GM18909 (cell line): ENCODE measurements at regions not wholly inside any gene's neighbourhood (a gene's known extent, or its start where the extent isn't known, plus 50 kb on each side); places are given as distances from the start of the nearest gene placed in this dataset.

Experiments
- ATAC-seq: cut with Tn5 transposase; IDR thresholded peaks from one replicate; pipeline ENCODE4 v1.9.1; 2021; ENCODE audit warnings: mild to moderate bottlenecking; ENCODE audit not compliant: unreplicated experiment, poor library complexity

DNA sequence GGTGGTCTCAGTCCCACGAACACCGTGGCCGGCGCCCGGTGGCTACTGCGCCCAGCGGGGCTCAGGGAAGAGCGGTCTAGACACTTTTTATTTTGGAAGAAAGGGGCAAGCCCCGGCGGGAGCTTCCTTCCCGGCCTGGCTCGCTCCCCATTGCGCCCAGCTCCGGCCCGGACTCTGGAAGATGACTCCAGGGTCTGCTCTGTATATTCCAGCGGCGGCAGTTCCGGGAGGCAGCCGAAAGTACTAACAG is 225.1 kb upstream of the CRY1 start:
- ATAC-seq = no peak

DNA sequence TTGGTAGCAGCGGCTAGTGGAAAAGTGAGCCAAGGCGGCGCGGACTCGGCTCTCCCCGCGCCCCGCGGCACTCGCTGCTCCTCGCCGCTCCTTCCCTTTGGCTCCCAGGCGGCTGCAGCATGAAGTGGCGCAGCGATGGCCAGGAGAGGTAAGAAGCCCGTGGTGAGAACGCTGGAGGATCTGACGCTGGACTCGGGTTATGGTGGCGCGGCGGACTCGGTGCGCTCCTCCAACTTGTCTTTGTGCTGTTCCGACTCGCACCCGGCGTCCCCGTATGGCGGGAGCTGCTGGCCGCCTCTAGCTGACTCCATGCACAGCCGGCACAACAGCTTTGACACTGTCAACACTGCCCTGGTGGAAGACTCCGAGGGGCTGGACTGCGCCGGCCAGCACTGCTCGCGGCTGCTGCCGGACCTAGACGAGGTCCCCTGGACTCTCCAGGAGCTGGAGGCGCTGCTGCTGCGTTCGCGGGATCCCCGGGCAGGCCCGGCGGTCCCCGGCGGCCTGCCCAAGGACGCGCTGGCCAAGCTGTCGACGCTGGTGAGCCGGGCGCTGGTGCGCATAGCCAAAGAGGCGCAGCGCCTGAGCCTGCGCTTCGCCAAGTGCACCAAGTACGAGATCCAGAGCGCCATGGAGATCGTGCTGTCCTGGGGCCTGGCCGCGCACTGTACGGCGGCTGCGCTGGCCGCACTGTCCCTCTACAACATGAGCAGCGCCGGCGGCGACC is 225.6 kb upstream of the CRY1 start:
- no peak for ATAC-seq

DNA sequence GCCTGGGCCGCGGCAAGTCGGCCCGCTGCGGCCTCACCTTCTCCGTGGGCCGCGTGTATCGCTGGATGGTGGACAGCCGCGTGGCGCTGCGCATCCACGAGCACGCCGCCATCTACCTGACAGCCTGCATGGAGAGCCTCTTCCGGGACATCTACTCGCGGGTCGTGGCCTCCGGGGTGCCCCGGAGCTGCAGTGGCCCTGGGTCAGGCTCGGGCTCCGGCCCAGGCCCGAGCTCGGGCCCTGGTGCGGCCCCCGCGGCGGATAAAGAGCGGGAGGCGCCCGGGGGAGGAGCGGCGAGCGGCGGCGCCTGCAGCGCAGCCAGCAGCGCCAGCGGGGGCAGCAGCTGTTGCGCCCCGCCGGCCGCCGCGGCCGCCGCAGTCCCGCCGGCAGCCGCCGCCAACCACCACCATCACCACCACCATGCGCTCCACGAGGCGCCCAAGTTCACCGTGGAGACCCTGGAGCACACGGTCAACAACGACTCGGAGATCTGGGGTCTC is 226.2 kb upstream of the CRY1 start:
- no peak for ATAC-seq

DNA sequence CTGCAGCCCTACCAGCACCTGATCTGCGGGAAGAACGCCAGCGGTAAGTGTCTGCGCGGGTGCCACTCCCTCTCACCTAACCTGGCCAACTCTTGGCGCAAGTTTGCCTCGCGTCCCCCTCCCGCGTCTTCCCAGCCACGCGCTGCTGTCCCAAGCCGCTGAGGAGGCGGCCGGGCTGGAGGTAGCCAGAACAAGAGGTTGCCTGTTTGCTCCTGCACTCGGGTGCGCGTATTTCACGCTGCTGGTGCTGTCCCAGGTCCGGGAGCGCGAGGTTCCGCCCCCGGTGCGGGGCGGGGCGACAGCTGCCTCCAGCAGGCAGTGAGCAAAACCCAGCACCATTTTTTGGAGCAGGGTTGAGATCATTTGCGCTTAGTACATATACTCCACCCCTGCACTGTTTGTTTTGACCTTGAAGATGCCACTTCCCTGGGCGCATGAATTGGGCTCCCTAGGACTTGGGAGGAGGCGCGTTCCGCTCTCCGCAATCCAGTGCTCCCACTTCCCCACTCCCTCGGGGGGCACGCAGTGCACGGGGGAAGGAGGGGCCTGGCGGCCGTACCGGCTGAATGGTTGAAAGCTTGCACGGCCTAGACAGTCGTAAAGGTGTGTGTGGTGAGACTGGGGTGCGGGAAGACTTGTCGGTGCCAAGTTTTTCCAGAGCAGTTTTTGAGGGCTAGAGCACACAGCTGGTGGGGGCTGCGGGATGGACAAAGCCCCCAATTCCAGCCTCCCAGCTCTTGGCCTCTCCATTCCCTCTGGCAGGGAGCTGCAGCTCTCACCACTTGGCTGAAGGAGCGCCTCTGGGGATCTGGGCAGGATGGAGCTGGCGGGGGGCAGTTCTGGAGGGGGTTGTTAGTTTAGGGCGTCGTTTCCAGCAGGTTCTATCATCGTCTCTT is 226.9 kb upstream of the CRY1 start:
- no peak for ATAC-seq

DNA sequence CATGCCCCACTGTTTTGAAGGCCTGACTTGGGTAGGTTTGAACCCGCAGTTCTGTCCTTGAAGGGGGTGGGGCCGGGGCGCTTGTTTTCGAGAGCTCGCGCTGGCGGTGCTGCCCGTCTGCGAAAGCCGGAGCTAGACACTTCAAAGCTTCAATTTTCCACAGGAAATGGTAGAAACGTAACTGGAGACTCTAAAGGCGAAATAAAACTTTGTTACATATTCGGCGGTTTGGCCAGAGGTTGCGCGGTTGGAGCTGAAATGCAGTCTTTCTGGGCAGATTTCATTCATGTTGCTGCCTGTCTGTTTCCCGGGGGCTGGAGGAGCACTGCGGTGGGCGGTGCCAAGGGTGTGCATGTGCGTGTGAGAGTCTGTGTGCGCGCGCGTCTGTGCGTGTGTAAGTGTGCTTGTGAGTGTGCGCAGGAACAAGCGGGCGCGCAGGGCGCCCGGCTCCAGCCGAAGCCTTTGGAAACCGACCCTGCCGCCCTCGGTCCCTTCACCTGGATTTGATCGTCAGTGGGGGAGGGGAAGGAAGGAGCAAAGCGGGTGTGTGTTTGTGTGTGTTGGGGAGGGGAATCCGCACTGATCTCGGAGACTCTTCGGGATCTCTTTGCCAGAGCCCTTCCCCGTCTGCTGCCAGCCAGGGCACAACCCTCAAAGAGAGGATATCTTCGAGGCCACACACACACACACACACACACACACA is 227.7 kb upstream of the CRY1 start:
- no peak for ATAC-seq

DNA sequence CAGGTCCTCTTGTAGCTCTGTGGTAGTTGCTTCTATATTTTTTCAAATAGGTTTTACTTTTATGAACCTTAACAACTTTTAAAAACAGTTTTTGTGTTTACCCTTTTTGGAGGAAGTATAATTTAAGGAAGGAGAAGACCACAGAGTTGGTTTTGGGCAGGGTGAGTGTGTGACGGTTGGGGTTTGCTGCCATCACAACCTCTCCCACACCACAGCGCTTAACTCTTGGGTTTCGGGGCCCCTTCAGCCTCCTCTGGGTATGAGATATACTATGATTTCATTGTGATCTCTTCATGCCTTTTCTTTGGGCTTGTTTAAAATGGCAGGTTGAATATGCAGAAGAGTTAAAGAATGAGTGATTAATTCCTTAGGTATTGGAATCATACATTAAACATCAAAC is 228.7 kb upstream of the CRY1 start:
- ATAC-seq = no peak

DNA sequence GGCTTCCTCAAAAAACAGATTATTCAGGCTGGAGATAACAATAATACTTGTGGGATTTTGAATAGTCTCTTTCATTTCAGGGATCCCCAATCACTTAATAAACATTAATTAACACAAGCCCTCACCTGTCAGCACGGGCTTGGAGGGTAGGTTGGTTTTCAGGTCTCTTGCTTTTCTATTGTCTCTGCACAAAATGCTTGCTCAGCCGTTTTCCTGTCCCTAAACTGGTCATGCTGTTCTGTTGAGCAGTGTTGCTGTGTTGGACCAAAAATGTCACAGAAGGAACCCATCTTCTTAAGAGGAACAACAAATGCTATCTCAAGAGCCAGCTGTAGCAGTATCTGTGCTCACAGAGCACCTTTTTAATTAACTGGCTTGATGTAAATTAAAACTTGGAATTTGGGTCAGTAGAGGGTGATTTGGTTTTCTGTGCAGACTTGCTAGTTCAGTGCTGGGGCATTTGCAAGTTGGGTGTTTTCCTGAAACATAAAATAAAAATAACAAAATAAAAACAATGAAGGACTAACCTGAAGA is 231.8 kb upstream of the CRY1 start:
- no peak for ATAC-seq

DNA sequence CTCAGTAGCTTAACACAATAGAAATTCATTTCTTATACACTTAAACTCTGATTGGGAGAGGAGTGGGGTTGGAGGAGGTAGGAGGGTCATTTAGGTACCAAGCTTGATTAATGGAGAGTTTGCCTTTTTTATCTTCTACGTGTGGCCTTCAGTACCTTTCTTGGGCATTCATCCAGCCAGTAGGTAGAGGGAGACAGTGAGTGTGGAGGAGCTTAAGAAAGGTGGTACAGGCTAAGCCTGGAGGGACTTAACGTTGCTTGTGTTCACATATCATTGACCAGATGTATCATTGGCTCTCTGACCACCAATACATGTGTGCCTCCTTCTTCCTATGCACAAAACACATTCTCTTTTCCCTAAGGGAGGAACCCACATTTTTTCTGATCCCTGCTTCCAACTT is 232.9 kb upstream of the CRY1 start:
- no peak for ATAC-seq

DNA sequence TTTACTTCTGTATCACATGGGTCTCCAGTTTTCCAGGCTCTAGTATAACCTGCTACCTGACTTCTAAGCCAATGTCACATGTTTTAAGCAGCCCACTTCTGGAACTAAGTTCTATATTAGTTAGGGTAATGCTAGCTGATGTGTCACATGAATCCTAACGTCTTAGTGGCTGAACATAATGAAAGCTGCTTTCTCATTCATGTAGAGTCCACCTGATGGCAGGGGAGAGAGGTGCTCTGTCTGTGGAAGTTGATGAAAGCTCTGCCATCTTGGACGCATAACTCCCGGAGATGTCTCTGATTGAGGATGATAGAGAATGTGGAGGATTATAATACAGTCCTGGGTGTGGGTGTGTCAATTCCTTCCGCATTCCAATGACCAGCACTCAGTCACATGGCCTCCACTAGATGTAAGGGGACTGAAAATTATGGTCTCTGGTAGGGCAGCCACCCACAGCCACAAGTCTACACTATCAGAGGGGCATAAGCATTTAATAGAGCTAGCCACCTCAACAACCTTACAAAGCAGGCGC is 234.4 kb upstream of the CRY1 start:
- no peak for ATAC-seq

DNA sequence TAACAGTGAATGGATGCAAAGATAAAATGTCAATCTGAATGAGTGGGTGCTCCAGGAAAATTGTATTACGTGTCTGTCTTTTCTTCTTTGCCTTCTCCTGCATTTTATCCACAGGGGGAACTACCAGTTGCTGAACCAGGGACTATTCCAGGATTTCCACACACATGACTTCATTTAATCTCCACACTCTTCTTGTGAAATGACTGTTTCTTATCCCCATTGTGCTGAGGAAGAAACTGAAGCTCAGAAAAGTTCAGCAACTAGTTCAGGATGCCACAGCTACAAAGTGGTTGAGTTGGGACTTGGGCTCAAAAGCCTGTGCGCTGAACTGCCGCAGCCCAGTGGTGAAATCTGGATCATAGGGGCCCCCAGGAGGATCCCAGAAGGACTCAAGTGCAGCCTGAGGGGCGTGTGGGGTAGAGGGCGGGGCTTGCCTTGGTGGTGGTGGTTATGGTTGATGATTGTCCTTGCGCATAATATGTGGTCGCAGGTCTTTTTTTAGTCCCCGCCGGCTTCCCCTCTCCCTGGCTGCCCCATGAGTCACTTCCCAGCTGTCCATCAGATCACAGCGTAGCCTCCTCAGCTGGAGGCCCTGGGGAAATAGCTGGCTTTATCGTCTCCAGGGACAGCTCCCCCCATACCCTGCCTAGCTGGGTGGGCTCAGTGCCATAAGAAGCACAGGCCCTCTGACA is 235.2 kb upstream of the CRY1 start:
- ATAC-seq = no peak

DNA sequence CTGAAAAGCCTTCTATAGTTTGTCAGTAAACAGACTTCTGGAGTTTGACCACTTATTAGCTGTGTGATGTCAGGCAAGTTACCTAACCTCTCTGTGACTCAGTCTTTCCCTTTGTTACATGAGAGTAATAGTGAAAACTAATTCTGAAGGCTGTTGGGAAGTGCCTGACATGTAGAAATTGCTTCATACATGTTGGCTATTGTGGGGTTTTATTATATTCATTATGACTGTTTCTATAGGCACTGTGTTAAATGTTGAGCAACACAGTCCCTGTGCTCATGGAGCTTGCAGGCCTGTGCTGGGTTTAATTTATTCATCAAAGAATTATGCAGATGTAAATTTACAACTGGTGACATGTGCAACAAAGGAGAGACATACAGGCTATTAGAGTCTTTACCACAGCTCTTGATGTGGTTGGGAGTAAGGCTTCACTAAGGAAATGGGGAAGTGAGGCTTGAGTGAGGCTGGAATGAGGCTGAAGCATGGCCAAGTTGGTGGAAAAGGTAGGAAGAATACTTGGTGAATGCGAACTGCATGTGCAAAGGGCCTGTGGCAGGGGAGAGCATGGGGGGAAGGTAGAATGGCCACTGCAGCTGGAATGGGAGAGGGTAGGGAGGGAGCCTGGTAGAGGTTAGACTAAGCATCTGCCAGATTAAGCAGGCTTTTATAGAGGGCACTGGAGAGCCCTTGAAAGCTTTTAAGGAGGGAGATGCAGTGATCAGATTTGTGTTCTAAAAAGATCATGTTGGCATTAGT is 236.4 kb upstream of the CRY1 start:
- ATAC-seq = no peak

DNA sequence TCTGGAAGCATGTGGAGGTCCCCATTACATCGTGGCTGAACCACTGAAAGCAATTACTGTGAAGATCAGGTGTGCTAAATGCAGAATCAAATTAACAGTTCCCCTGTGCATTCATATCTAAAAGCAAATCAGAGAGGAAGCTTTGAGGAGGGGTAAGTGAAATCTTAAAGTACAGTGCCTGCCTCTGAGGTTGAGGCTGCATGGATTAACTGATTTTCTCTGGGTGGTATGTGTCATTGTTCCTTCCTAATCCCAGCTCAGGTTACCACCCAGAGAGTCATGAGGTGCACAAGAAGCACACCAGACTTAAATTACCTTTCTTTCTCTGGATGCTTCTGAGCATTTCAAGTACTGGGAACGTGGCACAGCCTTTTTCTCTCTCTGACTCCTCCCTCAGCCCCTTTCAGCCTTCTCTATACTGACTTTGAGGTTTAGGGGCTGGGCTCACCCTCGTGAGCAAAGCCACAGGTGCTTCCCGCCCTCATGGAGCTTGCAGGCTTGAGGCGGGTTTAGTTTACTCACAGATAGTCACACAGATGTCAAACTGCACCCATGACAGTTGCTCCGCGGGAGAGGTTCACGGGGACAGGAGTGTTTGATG is 237.6 kb upstream of the CRY1 start:
- ATAC-seq = no peak

DNA sequence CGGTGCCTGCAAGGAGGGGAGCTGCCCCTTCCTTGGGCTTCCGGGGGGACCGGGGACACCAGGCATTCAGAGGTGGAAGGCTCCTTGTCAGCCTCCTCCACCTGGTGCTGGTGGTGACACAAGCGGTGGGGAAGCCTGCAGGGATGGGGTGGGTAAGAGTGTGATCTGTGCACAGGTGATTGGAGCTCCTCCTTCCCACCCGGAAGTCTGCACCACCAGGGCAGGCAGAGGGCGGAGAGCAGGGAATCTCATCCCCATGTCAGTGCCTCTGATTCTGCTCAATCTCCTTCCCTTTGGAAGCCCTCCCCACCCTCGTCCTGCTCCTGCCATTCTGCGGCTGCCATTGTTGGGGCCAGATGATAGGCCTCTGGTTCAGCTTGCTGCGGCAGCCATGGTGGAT is 238.1 kb upstream of the CRY1 start:
- ATAC-seq = no peak

DNA sequence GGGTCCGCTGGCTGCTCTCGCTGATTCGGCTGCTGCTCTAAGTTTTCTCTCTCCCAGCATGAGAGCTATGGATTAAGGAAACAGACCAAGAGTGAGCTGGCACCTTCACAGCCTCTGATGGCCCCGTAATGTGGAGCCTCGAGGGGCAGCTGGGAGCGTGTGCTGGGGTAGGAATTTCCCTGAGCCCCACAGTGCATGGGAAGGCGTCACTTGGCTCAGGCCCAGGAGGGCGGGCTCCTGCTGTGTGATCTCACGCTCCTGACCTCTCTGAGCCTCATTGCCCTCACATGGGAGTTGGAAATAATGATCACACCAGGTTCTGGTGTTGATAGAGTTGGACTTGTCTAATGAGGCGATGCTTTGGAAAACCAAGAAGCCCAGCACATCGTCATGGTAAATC is 238.6 kb upstream of the CRY1 start:
- ATAC-seq = no peak

DNA sequence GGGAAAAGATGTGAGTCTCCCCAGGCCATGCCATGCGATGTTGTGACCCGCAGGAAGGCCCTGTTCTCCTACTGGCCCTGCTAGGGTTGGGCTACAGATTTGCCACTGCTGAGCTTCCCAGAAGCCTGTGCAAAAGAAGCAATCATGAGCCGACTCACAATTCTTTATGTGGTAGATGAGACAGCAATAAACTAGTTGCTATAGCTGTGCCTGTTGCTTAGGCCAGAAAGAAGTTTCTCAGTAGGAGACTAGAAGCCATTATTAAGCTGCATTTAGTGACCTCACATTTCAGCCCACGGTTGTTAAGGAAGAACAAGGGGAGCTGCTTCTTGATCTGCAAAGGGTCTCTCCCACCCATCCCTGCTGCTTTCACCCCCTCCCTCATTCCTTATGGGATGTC is 239.4 kb upstream of the CRY1 start:
- no peak for ATAC-seq

DNA sequence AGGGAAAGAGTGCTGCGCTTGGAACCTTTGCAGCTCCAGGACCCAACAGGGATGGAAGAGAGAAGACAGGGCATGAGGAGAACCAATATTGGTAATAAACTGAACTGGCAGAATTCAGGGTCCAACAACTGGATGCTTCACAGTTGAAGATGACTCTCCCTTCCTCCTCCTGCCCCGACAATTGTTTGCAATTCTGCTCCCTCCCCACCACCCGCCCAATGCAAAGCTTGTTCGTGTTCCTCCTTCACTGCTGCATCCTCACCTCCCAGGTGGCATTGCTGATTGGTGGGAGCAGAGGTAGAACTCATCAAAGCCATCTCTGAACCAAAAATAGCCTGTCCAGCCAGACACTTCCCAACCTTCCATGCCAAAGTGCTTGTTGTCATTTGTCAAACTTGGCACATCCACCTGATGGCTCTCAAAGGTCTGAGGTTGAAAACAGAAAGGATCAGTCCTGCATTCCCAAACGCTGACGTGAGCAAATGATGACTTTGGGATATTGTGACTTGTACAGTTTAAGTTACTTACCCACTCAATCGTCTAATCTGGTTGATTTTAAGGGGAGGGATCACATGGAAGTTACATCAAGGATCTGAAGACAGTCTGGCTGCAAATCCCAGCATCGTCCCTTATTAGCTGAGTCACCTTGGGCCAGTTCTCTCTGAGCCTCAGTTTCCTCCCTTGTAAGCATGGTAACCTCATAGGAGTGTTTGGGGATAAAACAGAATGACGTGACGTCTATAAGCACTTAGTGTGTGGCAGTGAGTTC is 242.6 kb upstream of the CRY1 start:
- ATAC-seq = no peak

DNA sequence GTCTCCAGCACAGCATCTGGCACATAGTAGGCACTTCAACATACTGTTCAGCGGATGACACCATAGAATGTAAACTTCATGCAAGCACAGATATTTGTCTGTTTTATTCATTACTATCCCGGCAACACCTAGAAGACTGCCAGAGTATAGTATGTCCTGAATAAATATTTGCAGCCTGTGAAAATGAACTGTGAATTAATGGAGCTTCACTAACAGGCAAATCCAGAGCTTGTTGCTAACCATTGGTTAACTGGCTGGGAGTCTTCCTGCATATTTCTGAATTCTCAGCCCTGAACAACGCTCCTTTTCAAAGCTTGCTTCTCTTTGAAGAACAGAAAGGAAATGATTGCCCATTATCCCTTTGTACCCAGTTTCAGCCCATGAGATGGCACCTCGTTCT is 243.3 kb upstream of the CRY1 start:
- no peak for ATAC-seq

DNA sequence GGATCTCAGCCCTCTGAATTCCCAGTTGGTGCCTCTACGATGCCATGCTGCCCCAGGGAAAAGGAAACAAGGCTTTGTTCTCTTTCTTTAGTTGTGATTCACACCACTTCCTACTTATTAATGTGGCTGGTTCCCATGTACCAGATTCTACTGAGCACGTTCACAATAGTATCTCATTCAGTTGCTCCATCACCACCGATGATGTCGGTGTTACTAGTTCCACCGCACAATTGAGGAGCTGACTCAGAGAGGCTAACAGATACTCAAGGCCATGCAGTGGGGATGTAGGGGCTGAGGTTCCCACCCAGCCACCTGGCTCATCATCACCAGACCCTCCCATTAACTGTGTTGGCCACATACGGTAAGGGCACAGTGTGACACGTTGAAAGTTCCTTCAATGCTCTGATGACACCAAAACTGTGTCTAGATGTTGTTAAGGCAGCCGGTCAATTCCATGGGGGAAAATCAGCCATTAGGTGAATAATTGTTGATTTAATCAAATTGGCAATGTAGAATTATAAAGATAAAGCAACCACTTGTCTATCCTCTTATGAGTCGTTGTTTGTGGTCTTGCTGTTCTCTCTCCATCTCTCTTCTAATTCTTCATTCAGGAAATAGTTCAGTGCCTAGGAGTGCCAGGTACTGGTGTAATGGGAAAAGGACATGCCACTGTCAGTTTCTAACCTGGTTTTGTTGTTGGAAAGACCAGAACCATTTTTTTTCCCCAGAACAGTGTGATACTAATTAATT is 244.2 kb upstream of the CRY1 start:
- no peak for ATAC-seq
